Natural killer cell (primary cell): ENCODE measurements at regions not wholly inside any gene's neighbourhood (a gene's known extent, or its start where the extent isn't known, plus 50 kb on each side); places are given as distances from the start of the nearest gene placed in this dataset.

Experiments used
- ATAC-seq, 3 donors: fragments of 150-1000 bp in 2 of 3; fragments of 200-7000 bp in 1 of 3; cut with Tn5 transposase; 1 replicate in 1 of 3; 2 replicates in 2 of 3; pipeline ENCODE4 v1.10.0; 2021; ENCODE audit warnings: mild to moderate bottlenecking in 2 of 3, moderate library complexity in 2 of 3
- DNase-seq, 2 donors: peaks; one replicate each; pipeline versions ENCODE4 v3.0.0 to v3.0.0-alpha.2; 2013 to 2021; ENCODE audit warnings: mixed read lengths in 1 of 2
- H3K27ac ChIP-seq: one replicate; pipeline ENCODE4 v1.5.1; 2013; ENCODE audit warnings: mild to moderate bottlenecking, low read length
- H3K27me3 ChIP-seq: one replicate; pipeline ENCODE4 v1.6.1; 2013; ENCODE audit warnings: low read length; ENCODE audit not compliant: control insufficient read depth, insufficient read depth
- H3K36me3 ChIP-seq: one replicate; pipeline ENCODE4 v1.6.1; 2013; ENCODE audit warnings: low read length; ENCODE audit not compliant: control insufficient read depth, insufficient read depth
- H3K4me1 ChIP-seq: one replicate; pipeline ENCODE4 v1.6.1; 2013; ENCODE audit warnings: low read length; ENCODE audit not compliant: control insufficient read depth, insufficient read depth
- H3K4me3 ChIP-seq: one replicate; pipeline ENCODE4 v1.5.1; 2013; ENCODE audit warnings: low read length
- H3K9me3 ChIP-seq: one replicate; pipeline ENCODE4 v1.6.1; 2013; ENCODE audit warnings: low read length; ENCODE audit not compliant: control insufficient read depth, insufficient read depth
- H3K27ac Mint-ChIP-seq, 2 donors: one replicate each; pipeline ENCODE4 v1.8.0; 2022; ENCODE audit warnings: mild to moderate bottlenecking in 2 of 2, mixed read lengths in 2 of 2, moderate library complexity in 1 of 2
- H3K27me3 Mint-ChIP-seq, 2 donors: one replicate each; pipeline ENCODE4 v1.8.0; 2022; ENCODE audit warnings: low read depth in 2 of 2, mixed read lengths in 2 of 2
- H3K36me3 Mint-ChIP-seq: one replicate; pipeline ENCODE4 v1.8.0; 2022; ENCODE audit warnings: mixed read lengths
- H3K4me1 Mint-ChIP-seq, 2 donors: one replicate each; pipeline ENCODE4 v1.8.0; 2022; ENCODE audit warnings: mixed read lengths in 2 of 2
- H3K4me3 Mint-ChIP-seq: one replicate; pipeline ENCODE4 v1.8.0; 2022; ENCODE audit warnings: mild to moderate bottlenecking, moderate library complexity, mixed read lengths
- H3K9me3 Mint-ChIP-seq, 2 donors: one replicate each; pipeline ENCODE4 v1.8.0; 2022; ENCODE audit warnings: mixed read lengths in 2 of 2
- CTCF ChIP-seq: fragments of 200-600 bp; IDR thresholded peaks from one replicate; pipeline ENCODE4 v1.8.0; 2022; ENCODE audit warnings: antibody characterized with exemption
- WGBS: methylation state at CpG from one replicate; pipeline ENCODE4 v1.1.7; 2013; ENCODE audit warnings: missing lambda C conversion rate; ENCODE audit not compliant: insufficient coverage; 5-methylcytosine and 5-hydroxymethylcytosine counted together
- intact Hi-C: fragments of 100-400 bp; cut with micrococcal nuclease; formaldehyde crosslinking; loops from one replicate; pipeline ENCODE4 v1.14.2; 2022

- H3K27me3 ChIP-seq: no peaks in the 10 kb centered on the region
- Mint-ChIP-seq H3K4me1 (no peaks in the 10 kb centered on the region), H3K9me3 (no peaks in the 10 kb centered on the region), H3K36me3 (no peaks in the 10 kb centered on the region), H3K27me3 (no peaks in the 10 kb centered on the region), H3K4me3 (no peak overlapping the region), H3K27ac (no peak overlapping the region)
- no peak overlapping the region for H3K27ac ChIP-seq
- ATAC-seq (no peak), DNase-seq (no peak)
- no peaks in the 10 kb centered on the region for H3K9me3 ChIP-seq
- intact Hi-C loops: no loop called here
- no peaks in the 10 kb centered on the region for H3K4me1 ChIP-seq
- no peak overlapping the region for H3K4me3 ChIP-seq
- TF ChIP-seq CTCF: no peak
- WGBS: no CpG with 5 or more reads among the region's 3 CpGs
- H3K36me3 ChIP-seq: no peaks in the 10 kb centered on the region
These were observed 293.5 kb downstream of the CGGBP1 start for GRCh38 chr3:87765256-87765655.

- Mint-ChIP-seq H3K4me1 (no peaks in the 10 kb centered on the region), H3K27me3 (no peaks in the 10 kb centered on the region), H3K36me3 (no peaks in the 10 kb centered on the region), H3K9me3 (no peaks in the 10 kb centered on the region), H3K4me3 (no peak overlapping the region), H3K27ac (no peak overlapping the region)
- Histone ChIP-seq H3K27ac (no peak overlapping the region), H3K9me3 (no peaks in the 10 kb centered on the region), H3K4me1 (no peaks in the 10 kb centered on the region), H3K4me3 (no peak overlapping the region), H3K36me3 (no peaks in the 10 kb centered on the region), H3K27me3 (no peaks in the 10 kb centered on the region)
- intact Hi-C loops: no loop called here
- DNase-seq: no peak
- WGBS: 88% methylated on average over 16 of the region's 17 CpGs
- no peak for TF ChIP-seq CTCF
- no peak for ATAC-seq
These were observed 297.0 kb downstream of the CGGBP1 start for GRCh38 chr3:87761795-87762194.

- 93% methylated on average over 11 of the region's 11 CpGs for WGBS
- H3K36me3 ChIP-seq: no peaks in the 10 kb centered on the region
- no peak for TF ChIP-seq CTCF
- no peak for ATAC-seq
- no peak overlapping the region for H3K27ac ChIP-seq
- intact Hi-C loops: no loop called here
- Mint-ChIP-seq H3K27me3 (no peaks in the 10 kb centered on the region), H3K27ac (no peak overlapping the region), H3K36me3 (no peaks in the 10 kb centered on the region), H3K4me3 (no peak overlapping the region), H3K9me3 (no peaks in the 10 kb centered on the region), H3K4me1 (no peaks in the 10 kb centered on the region)
- no peak overlapping the region for H3K4me3 ChIP-seq
- no peaks in the 10 kb centered on the region for H3K4me1 ChIP-seq
- no peaks in the 10 kb centered on the region for H3K27me3 ChIP-seq
- DNase-seq: no peak
- no peaks in the 10 kb centered on the region for H3K9me3 ChIP-seq
These were observed 297.5 kb downstream of the CGGBP1 start for GRCh38 chr3:87761341-87761740.

GRCh38 chr3:87756616-87757015 is 302.2 kb downstream of the CGGBP1 start:
- Histone ChIP-seq H3K27me3 (no peaks in the 10 kb centered on the region), H3K36me3 (no peaks in the 10 kb centered on the region), H3K4me1 (no peaks in the 10 kb centered on the region), H3K9me3 (no peaks in the 10 kb centered on the region), H3K4me3 (no peak overlapping the region), H3K27ac (no peak overlapping the region)
- no CpG with 5 or more reads among the region's 1 CpG for WGBS
- TF ChIP-seq CTCF: no peak
- no peak for ATAC-seq
- H3K27ac Mint-ChIP-seq: no peak overlapping the region
- no peak overlapping the region for H3K4me3 Mint-ChIP-seq
- H3K9me3 Mint-ChIP-seq: peaks cover 0 to 2% of the 10 kb centered on the region in 2 donors
- H3K27me3 Mint-ChIP-seq: no peaks in the 10 kb centered on the region
- DNase-seq: no peak
- no peaks in the 10 kb centered on the region for H3K4me1 Mint-ChIP-seq
- no peaks in the 10 kb centered on the region for H3K36me3 Mint-ChIP-seq
- intact Hi-C loops: no loop called here
